GM12878 (cell line): ENCODE measurements at regions not wholly inside any gene's neighbourhood (a gene's known extent, or its start where the extent isn't known, plus 50 kb on each side); places are given as distances from the start of the nearest gene placed in this dataset.

Experiments used
- CTCF ChIP-seq, 3 experiments: IDR thresholded peaks in 2 of 3; conservative IDR thresholded peaks in 1 of 3; 2 replicates each; pipeline ENCODE4 v1.5.1; 2011; ENCODE audit warnings: low read depth in 3 of 3, low read length in 3 of 3, mild to moderate bottlenecking in 3 of 3, control low read depth in 2 of 3, moderate library complexity in 2 of 3, inconsistent platforms in 1 of 3, mixed read lengths in 1 of 3; ENCODE audit not compliant: control insufficient read depth in 2 of 3, insufficient read depth in 1 of 3; ENCODE audit errors: extremely low read depth in 1 of 3
- ESRRA ChIP-seq: IDR thresholded peaks from 2 replicates; pipeline ENCODE4 v1.6.1; 2012; ENCODE audit warnings: mild to moderate bottlenecking, low read length, improper control_type of control experiment
- EZH2 ChIP-seq: IDR thresholded peaks from 2 replicates; pipeline ENCODE4 v1.6.1; 2012; ENCODE audit warnings: low read depth, mild to moderate bottlenecking, control low read depth, inconsistent platforms, low read length, borderline replicate concordance; ENCODE audit not compliant: control insufficient read depth
- MLLT1 ChIP-seq: fragments of 450-650 bp; IDR thresholded peaks from 2 replicates; pipeline ENCODE4 v1.6.1; 2016; ENCODE audit warnings: mild to moderate bottlenecking
- NFYB ChIP-seq: IDR thresholded peaks from 2 replicates; pipeline ENCODE4 v1.6.1; 2011; ENCODE audit warnings: low read depth, mild to moderate bottlenecking, low read length, improper control_type of control experiment, moderate library complexity; ENCODE audit not compliant: insufficient read depth
- ZBTB4 ChIP-seq: fragments of 450-650 bp; formaldehyde crosslinking; IDR thresholded peaks from 2 replicates; pipeline ENCODE4 v1.4.0; 2022; ENCODE audit warnings: mild to moderate bottlenecking, moderate library complexity

GRCh38 chr6:96276856-96277255 lies 244.8 kb upstream of the UFL1 start:
- TF ChIP-seq ESRRA: no peak
- TF ChIP-seq EZH2: no peak
- TF ChIP-seq CTCF (IDR thresholded peaks at IDR 0.05 in 2 of 3, conservative IDR thresholded peaks at IDR 0.05 in 1 of 3; ENCODE audit: control insufficient read depth in 2 of 3, extremely low read depth in 1 of 3, insufficient read depth in 1 of 3, low read depth in 3 of 3, low read length in 3 of 3): no peak
- TF ChIP-seq ZBTB4: no peak
- no peak for TF ChIP-seq MLLT1
- no peak for TF ChIP-seq NFYB
